ENCODE measurements at regions not wholly inside any gene's neighbourhood (a gene's known extent, or its start where the extent isn't known, plus 50 kb on each side); places are given as distances from the start of the nearest gene placed in this dataset.

DNA sequence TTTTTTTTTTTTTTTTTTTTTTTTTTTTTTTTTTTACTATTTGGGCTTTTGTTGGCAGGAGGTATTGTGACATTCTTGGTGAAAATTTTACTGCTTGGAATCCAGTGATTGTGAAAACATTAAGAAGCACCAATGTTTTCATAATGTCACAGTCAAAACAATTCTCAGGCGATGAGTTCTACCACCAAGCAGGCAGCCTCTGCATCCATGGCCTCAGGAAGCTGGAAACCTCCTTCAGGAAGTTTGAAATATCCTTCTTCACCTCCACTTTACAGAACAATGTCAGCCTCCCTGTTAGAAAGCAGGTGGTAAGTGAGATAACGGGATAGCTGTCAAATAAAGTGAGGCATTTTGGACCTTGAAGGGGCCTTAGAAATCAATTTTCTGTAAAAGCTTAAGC, 98.3 kb downstream of the MEX3B start:
- TF ChIP-seq CTCF (IDR thresholded peaks at IDR 0.05) (no peak), POLR2A (IDR thresholded peaks at IDR 0.05) (no peak)

All from esophagus squamous epithelium (tissue), 4 donors.